GM18507 (cell line): ENCODE measurements at regions not wholly inside any gene's neighbourhood (a gene's known extent, or its start where the extent isn't known, plus 50 kb on each side); places are given as distances from the start of the nearest gene placed in this dataset.
"Not testable (repeated sequence)": the region's sequence is repeated elsewhere in the genome, so short reads cannot be mapped to it uniquely, and the experiment has no call there.

Experiments
- DNase-seq: peaks from one replicate; pipeline ENCODE4 v3.0.0; 2011; ENCODE audit warnings: low read depth; ENCODE audit not compliant: insufficient read length; ENCODE audit errors: extremely low spot score
- FAIRE-seq: peaks from 2 replicates; lab custom pipeline; 2011; peaks lifted over from hg19 to GRCh38; lab: Jason Lieb, UNC

GRCh38 chr14:101294136-101294535 lies 267.2 kb upstream of the DIO3 start:
- DNase-seq (no peak), FAIRE-seq (no peak)

- DNase-seq, FAIRE-seq: not testable (repeated sequence)
Observed at GRCh38 chr14:101299781-101300180, 261.5 kb upstream of the DIO3 start.

GRCh38 chr14:101301011-101301410 lies 260.3 kb upstream of the DIO3 start:
- FAIRE-seq, result no peak
- no peak for DNase-seq

GRCh38 chr14:101307162-101307561 lies 254.1 kb upstream of the DIO3 start:
- FAIRE-seq, DNase-seq: not testable (repeated sequence)

- not testable (repeated sequence) for DNase-seq, FAIRE-seq
Observed at GRCh38 chr14:101311186-101311585, 250.1 kb upstream of the DIO3 start.

- DNase-seq, result no peak
- FAIRE-seq, result no peak
Observed at GRCh38 chr14:101313268-101313667, 248.0 kb upstream of the DIO3 start.

- FAIRE-seq (no peak), DNase-seq (no peak)
Observed at GRCh38 chr14:101315802-101316296, 245.4 kb upstream of the DIO3 start.

GRCh38 chr14:101318271-101318670 lies 243.0 kb upstream of the DIO3 start:
- DNase-seq, result no peak
- no peak for FAIRE-seq

- no peak for DNase-seq
- no peak for FAIRE-seq
Observed at GRCh38 chr14:101320396-101320795, 240.9 kb upstream of the DIO3 start.

GRCh38 chr14:101322223-101322622 lies 239.1 kb upstream of the DIO3 start:
- FAIRE-seq (no peak), DNase-seq (no peak)

GRCh38 chr14:101323111-101323510 lies 238.2 kb upstream of the DIO3 start:
- FAIRE-seq (no peak), DNase-seq (no peak)

GRCh38 chr14:101323614-101324235 lies 237.6 kb upstream of the DIO3 start:
- not testable (repeated sequence) for FAIRE-seq

GRCh38 chr14:101325319-101325718 lies 236.0 kb upstream of the DIO3 start:
- no peak for DNase-seq
- FAIRE-seq, result no peak

More at GRCh38 chr14:101323614-101324235, 237.6 kb upstream of the DIO3 start:
- not testable (repeated sequence) for DNase-seq

GRCh38 chr14:101328412-101329028 lies 232.8 kb upstream of the DIO3 start:
- FAIRE-seq (no peak), DNase-seq (no peak)

GRCh38 chr14:101330416-101331140 lies 230.7 kb upstream of the DIO3 start:
- FAIRE-seq (no peak), DNase-seq (no peak)

GRCh38 chr14:101331141-101331525 lies 230.2 kb upstream of the DIO3 start:
- FAIRE-seq, result no peak
- DNase-seq, result no peak

- no peak for DNase-seq
- FAIRE-seq, result no peak
Observed at GRCh38 chr14:101331661-101332169, 229.6 kb upstream of the DIO3 start.

- FAIRE-seq (no peak), DNase-seq (no peak)
Observed at GRCh38 chr14:101332281-101332680, 229.0 kb upstream of the DIO3 start.

- no peak for FAIRE-seq
- no peak for DNase-seq
Observed at GRCh38 chr14:101333335-101334280, 227.7 kb upstream of the DIO3 start.
